Kasumi-1 (cell line): ENCODE measurements at regions not wholly inside any gene's neighbourhood (a gene's known extent, or its start where the extent isn't known, plus 50 kb on each side); places are given as distances from the start of the nearest gene placed in this dataset.
"Not testable (repeated sequence)": the region's sequence is repeated elsewhere in the genome, so short reads cannot be mapped to it uniquely, and the experiment has no call there.

Experiments
- DNase-seq, 2 experiments: peaks; one replicate each; lab custom pipeline; 2025; lab: John Stamatoyannopoulos, UW

DNA sequence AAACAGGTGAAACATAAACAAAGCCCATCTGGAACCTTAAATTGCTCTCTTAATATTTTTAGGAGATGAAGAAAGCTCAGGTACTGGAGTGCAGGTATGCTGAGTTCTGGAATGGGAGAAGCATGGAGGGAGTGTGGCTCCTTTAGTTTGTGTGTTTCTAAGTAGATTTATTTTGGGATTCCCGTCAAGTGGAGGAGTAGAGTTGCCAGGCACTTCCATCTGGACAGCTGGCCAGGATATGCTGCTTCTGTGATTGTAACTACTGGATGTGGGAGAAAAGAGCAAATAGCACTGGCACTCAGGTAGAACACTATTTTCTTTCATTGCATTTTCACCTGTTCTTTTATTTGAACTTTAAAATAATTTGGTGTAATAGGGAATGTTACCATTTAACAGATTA, 182.3 kb upstream of the MAST4 start:
- DNase-seq: no peak

GRCh38 chr5:66415208-66415607, 181.0 kb upstream of the MAST4 start:
- no peak for DNase-seq

DNA sequence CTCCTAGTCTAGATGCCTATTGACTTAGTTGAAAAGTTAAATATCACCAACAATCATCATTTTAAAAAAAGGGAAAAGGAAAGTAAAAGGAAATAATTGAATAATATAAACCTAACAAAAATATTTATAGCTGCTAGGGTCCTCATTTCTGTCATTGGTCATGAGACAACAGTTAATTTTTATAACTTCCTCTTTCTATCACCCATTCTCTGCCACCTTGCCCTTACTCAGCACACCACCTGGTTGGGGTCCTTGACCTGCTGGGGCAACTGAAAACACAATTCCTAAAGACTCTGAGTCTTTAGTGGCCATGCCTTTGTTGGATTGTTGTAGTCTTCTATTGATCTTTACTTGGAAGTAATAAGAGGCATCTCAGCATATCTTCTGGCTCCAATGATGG, 179.5 kb upstream of the MAST4 start:
- DNase-seq: no peak

- no peak for DNase-seq
Measured at GRCh38 chr5:66417781-66418180, 178.4 kb upstream of the MAST4 start.

GRCh38 chr5:66423484-66423883, 172.7 kb upstream of the MAST4 start:
- DNase-seq: no peak

DNA sequence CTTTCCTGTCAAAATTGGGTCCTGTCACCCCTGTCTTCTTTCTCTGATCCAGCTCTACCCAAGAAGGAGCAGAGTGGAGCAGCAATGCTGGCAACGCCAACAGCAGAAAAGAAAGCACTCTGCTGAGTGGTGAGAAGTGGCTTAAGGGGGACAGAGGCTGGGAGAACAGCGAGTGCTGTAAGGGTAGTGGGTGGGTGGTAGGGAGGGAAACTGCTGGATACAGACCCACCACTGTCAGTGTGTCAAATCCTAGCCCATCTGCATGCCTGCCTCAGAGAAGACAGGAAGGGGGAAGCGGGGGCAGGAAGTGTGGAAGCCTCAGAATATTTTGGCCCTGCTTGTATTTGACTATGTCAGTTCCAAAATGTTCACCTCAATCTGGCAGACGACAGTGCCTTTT, 170.4 kb upstream of the MAST4 start:
- DNase-seq: no peak

DNA sequence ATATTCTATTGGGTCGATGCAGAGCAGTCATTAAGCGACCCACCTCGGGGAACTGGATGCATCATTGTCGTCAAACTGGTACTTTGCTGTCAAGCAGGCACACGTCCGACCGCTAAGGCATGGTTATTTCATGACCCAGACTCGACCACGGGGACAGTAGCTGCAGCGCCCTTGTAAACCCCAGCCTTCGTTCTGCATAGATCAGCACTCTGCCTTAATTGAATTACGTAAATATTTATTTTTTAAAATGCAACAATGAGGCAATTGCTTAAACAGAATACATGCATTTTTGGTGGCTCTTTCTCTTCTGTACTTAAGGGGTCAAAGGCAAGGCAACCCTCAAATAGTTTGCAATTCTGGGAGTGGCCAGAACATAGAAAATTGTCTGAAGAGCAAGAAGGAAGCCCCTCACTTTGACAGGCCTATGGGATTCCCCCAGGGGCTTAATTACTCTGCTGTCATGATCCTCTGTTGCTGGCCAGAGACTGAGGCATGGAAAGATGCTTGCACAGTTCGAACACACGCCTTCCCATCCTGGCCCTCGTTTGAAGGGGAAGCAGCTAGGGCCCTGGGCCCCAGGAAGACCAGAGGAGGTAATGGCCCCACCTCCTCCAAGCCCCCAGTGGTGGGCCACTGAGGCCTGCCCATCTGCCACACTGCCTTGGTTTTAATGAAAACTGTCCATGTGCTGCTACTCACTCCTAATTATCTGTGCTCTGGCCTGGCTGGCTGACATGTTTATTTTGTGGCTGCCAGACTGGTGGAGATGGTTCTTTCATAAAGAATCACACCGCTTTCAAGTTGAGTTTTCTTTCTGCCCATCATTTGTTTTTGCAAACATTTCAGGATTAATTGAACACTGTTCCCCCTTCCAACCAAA, 169.7 kb upstream of the MAST4 start:
- DNase-seq: no peak

GRCh38 chr5:66427139-66427442, 169.1 kb upstream of the MAST4 start:
- no peak for DNase-seq

- DNase-seq: peak in 1 of 2 experiments; percentile 28
Measured at GRCh38 chr5:66436721-66437120, 159.5 kb upstream of the MAST4 start.

- DNase-seq: no peak
Measured at GRCh38 chr5:66438087-66438486, 158.1 kb upstream of the MAST4 start.

DNA sequence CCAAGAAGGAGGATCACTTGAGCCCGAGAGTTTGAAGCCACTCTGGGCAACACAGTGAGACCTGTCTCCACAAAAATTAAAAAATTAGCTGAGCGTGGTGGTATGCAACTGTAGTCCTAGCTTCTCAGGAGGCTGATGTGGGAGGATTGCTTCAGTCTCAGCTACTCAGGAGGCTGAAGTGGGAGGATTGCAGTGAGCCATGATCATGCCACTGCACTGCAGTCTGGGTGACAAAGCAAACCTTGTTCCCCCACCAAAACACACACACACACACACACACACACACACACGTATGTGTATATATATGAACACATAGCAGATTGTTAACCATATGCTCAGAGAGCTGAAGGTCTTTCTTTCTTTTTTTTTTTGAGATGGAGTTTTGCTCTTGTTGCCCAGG, 157.5 kb upstream of the MAST4 start:
- DNase-seq: no peak

DNA sequence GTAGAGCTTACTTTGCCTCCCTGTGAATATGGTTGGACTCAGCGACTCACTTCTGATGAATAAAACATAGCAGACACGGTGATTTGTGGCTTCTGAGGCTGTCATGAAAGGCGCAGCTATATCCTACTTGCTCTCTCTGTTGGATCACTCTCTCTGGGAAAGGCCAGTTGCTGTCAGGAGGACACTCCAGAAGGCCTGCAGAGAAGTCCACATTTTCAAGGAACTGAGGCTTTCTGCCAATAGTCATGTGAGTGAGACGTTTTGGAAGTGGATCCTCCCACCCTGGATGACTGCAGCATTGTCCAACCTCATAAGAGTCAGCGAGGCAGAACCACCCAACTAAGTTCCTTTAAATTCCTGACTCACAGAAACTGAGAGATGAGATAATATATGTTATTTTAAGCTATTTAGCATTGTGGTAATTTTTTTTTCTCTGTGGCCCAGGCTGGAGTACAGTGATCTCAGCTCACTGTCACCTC, 156.0 kb upstream of the MAST4 start:
- peak; percentile 9 to 10 for DNase-seq

GRCh38 chr5:66441351-66441750, 154.8 kb upstream of the MAST4 start:
- DNase-seq: no peak

- no peak for DNase-seq
Measured at GRCh38 chr5:66442951-66443445, 153.2 kb upstream of the MAST4 start.

- DNase-seq: no peak
Measured at GRCh38 chr5:66443462-66444130, 152.6 kb upstream of the MAST4 start.

DNA sequence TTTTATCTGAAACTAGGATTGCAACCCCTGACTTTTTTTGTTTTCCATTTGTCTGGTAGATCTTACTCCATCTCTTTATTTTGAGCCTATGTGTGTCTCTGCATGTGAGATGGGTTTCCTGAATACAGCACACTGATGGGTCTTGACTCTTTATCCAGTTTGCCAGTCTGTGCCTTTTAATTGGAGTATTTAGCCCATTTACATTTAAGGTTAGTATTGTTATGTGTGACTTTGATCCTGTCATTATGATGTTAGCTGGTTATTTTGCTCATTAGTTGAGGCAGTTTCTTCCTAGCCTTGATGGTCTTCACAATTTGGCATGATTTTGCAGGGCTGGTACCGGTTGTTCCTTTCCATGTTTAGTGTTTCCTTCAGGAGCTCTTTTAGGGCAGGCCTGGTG, 148.1 kb upstream of the MAST4 start:
- DNase-seq: not testable (repeated sequence)

- no peak for DNase-seq
Measured at GRCh38 chr5:66450237-66450636, 146.0 kb upstream of the MAST4 start.

- no peak for DNase-seq
Measured at GRCh38 chr5:66450988-66451387, 145.2 kb upstream of the MAST4 start.

GRCh38 chr5:66452109-66452508, 144.1 kb upstream of the MAST4 start:
- DNase-seq: no peak

DNA sequence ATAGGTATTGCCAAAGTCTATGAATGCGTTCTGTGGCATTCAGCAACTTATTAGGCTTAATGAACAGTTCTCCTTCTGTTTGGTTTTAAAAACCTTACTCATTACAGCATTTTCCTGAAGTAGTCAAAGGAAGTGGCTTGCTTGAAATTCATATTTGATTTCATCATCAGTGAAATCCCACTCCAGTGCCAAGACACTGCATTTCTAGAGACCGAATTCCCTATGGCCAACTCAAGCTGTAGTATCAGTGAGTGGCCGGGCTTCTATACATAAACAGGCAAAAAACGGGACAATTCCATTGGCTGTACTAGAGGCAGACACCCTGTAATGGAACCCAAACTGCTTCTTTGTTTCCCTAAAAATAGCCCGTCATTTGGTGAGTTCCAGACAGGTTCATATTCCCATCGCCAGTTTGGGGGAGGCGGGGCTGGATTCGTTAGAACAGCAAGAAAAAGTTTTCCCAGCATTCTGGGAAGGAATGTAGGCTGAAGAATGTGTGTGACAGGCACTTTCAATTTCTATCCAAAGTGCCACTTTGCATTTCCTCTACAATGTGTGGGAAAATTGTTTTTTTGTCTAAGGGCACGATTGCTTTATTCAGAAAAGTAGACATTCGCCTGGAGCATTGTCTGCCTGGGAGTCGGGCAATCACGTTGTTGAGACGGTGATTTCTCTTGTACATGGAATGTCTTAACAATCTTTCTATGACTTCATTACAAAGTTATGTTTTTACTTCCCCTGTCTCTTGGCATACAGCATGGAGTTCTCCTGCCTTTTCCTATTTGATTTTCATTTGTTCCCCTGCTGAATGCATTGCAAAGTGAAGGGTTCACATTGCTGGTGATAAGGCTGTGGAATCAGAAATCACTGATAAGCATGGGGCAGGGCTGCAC, 141.8 kb upstream of the MAST4 start:
- DNase-seq: no peak

GRCh38 chr5:66459728-66460127, 136.5 kb upstream of the MAST4 start:
- no peak for DNase-seq

- no peak for DNase-seq
Measured at GRCh38 chr5:66467564-66467963, 128.6 kb upstream of the MAST4 start.
